ENCODE measurements at regions not wholly inside any gene's neighbourhood (a gene's known extent, or its start where the extent isn't known, plus 50 kb on each side); places are given as distances from the start of the nearest gene placed in this dataset.

- in situ Hi-C loops (cut with MboI), result no loop called here
- Histone ChIP-seq H2AFZ (no peak overlapping the region), H3K36me3 (ENCODE audit: low read depth) (no peaks in the 10 kb centered on the region), H4K20me1 (ENCODE audit: insufficient read depth) (no peaks in the 10 kb centered on the region), H3K9me3 (ENCODE audit: low read depth) (no peaks in the 10 kb centered on the region), H3F3A (ENCODE audit: insufficient read depth) (no peaks in the 10 kb centered on the region), H3K9ac (no peak overlapping the region), H3K4me1 (ENCODE audit: insufficient read depth) (no peaks in the 10 kb centered on the region), H3K4me3 (no peak overlapping the region), H3K9me2 (ENCODE audit: insufficient read depth) (no peaks in the 10 kb centered on the region), H3K27me3 (replicated peaks; ENCODE audit: insufficient read depth) (peaks cover 20% of the 10 kb centered on the region), H3K27ac (no peak overlapping the region), H3K79me2 (ENCODE audit: insufficient read depth) (no peaks in the 10 kb centered on the region), H3K4me2 (ENCODE audit: unreplicated experiment) (no peak overlapping the region)
- no peak for DNase-seq
- 75 to 77% methylated on average over 19 of the region's 19 CpGs for WGBS, 2 experiments (ENCODE audit: low coverage in 1 of 2, low lambda C conversion rate in 2 of 2, missing lambda C conversion rate in 2 of 2)
- TF ChIP-seq EZH2 (IDR thresholded peaks at IDR 0.05; ENCODE audit: insufficient read depth, poor library complexity, severe bottlenecking), result no peak
- no peak for TF ChIP-seq EZH2phosphoT487 (IDR thresholded peaks at IDR 0.05; ENCODE audit: insufficient read depth, low read depth)
Observed at GRCh38 chr3:127101411-127102187, 91.3 kb upstream of the PRR23E start.

- Histone ChIP-seq H3K9me2 (ENCODE audit: insufficient read depth) (no peaks in the 10 kb centered on the region), H3K4me3 (no peak overlapping the region), H3K4me2 (ENCODE audit: unreplicated experiment) (no peak overlapping the region), H3K9me3 (ENCODE audit: low read depth) (no peaks in the 10 kb centered on the region), H3K27ac (no peak overlapping the region), H3K27me3 (replicated peaks; ENCODE audit: insufficient read depth) (peaks cover 20% of the 10 kb centered on the region), H3K4me1 (ENCODE audit: insufficient read depth) (no peaks in the 10 kb centered on the region), H3K9ac (no peak overlapping the region), H3K79me2 (ENCODE audit: insufficient read depth) (no peaks in the 10 kb centered on the region), H4K20me1 (ENCODE audit: insufficient read depth) (no peaks in the 10 kb centered on the region), H3K36me3 (ENCODE audit: low read depth) (no peaks in the 10 kb centered on the region), H2AFZ (no peak overlapping the region), H3F3A (ENCODE audit: insufficient read depth) (no peaks in the 10 kb centered on the region)
- DNase-seq, result no peak
- TF ChIP-seq EZH2phosphoT487 (IDR thresholded peaks at IDR 0.05; ENCODE audit: insufficient read depth, low read depth) (no peak), EZH2 (IDR thresholded peaks at IDR 0.05; ENCODE audit: insufficient read depth, poor library complexity, severe bottlenecking) (no peak)
- WGBS, 2 experiments (ENCODE audit: low coverage in 1 of 2, low lambda C conversion rate in 2 of 2, missing lambda C conversion rate in 2 of 2), result 70 to 79% methylated on average over 3 of the region's 3 CpGs
- in situ Hi-C loops (cut with MboI), result no loop called here
Observed at GRCh38 chr3:127102188-127102520, 90.8 kb upstream of the PRR23E start.

- Histone ChIP-seq H3K4me3 (no peak overlapping the region), H3K9me2 (ENCODE audit: insufficient read depth) (no peaks in the 10 kb centered on the region), H3K27me3 (replicated peaks; ENCODE audit: insufficient read depth) (peaks cover 20% of the 10 kb centered on the region), H3K4me1 (ENCODE audit: insufficient read depth) (no peaks in the 10 kb centered on the region), H3K9ac (no peak overlapping the region), H3K79me2 (ENCODE audit: insufficient read depth) (no peaks in the 10 kb centered on the region), H3K27ac (no peak overlapping the region), H3F3A (ENCODE audit: insufficient read depth) (no peaks in the 10 kb centered on the region), H3K36me3 (ENCODE audit: low read depth) (no peaks in the 10 kb centered on the region), H2AFZ (no peak overlapping the region), H3K4me2 (ENCODE audit: unreplicated experiment) (no peak overlapping the region), H4K20me1 (ENCODE audit: insufficient read depth) (no peaks in the 10 kb centered on the region), H3K9me3 (ENCODE audit: low read depth) (no peaks in the 10 kb centered on the region)
- TF ChIP-seq EZH2phosphoT487 (IDR thresholded peaks at IDR 0.05; ENCODE audit: insufficient read depth, low read depth) (no peak), EZH2 (IDR thresholded peaks at IDR 0.05; ENCODE audit: insufficient read depth, poor library complexity, severe bottlenecking) (no peak)
- in situ Hi-C loops (cut with MboI), result no loop called here
- WGBS, 2 experiments (ENCODE audit: low coverage in 1 of 2, low lambda C conversion rate in 2 of 2, missing lambda C conversion rate in 2 of 2), result 86 to 89% methylated on average over 13 of the region's 13 CpGs
- DNase-seq, result no peak
Observed at GRCh38 chr3:127102587-127102986, 90.3 kb upstream of the PRR23E start.

GRCh38 chr3:127103080-127103479 lies 89.9 kb upstream of the PRR23E start:
- Histone ChIP-seq H3K9me3 (ENCODE audit: low read depth) (no peaks in the 10 kb centered on the region), H3K4me2 (ENCODE audit: unreplicated experiment) (no peak overlapping the region), H2AFZ (no peak overlapping the region), H3K9me2 (ENCODE audit: insufficient read depth) (no peaks in the 10 kb centered on the region), H3K79me2 (ENCODE audit: insufficient read depth) (no peaks in the 10 kb centered on the region), H3K36me3 (ENCODE audit: low read depth) (no peaks in the 10 kb centered on the region), H3K4me1 (ENCODE audit: insufficient read depth) (no peaks in the 10 kb centered on the region), H3K27me3 (replicated peaks; ENCODE audit: insufficient read depth) (peaks cover 20% of the 10 kb centered on the region), H3K4me3 (no peak overlapping the region), H4K20me1 (ENCODE audit: insufficient read depth) (no peaks in the 10 kb centered on the region), H3K27ac (no peak overlapping the region), H3F3A (ENCODE audit: insufficient read depth) (no peaks in the 10 kb centered on the region), H3K9ac (no peak overlapping the region)
- in situ Hi-C loops (cut with MboI), result no loop called here
- WGBS, 2 experiments (ENCODE audit: low coverage in 1 of 2, low lambda C conversion rate in 2 of 2, missing lambda C conversion rate in 2 of 2), result 53 to 54% methylated on average over 10 of the region's 10 CpGs
- TF ChIP-seq EZH2 (IDR thresholded peaks at IDR 0.05; ENCODE audit: insufficient read depth, poor library complexity, severe bottlenecking), result no peak
- TF ChIP-seq EZH2phosphoT487 (IDR thresholded peaks at IDR 0.05; ENCODE audit: insufficient read depth, low read depth), result no peak
- no peak for DNase-seq
